Cardiac fibroblast (primary cell): ENCODE measurements at regions not wholly inside any gene's neighbourhood (a gene's known extent, or its start where the extent isn't known, plus 50 kb on each side); places are given as distances from the start of the nearest gene placed in this dataset.

Experiments used
- DNase-seq, 2 donors: peaks; one replicate each; pipeline versions ENCODE4 v3.0.0 to v3.0.0-alpha.2; 2010; ENCODE audit warnings: low read depth in 2 of 2
- H3K4me3 ChIP-seq, 2 donors: replicated peaks in 1 of 2; 1 replicate in 1 of 2; 2 replicates in 1 of 2; pipeline ENCODE4 v1.5.1; 2011; ENCODE audit warnings: low read depth in 2 of 2, low read length in 2 of 2, mild to moderate bottlenecking in 2 of 2, moderate library complexity in 1 of 2
- CTCF ChIP-seq: IDR thresholded peaks from one replicate; pipeline ENCODE4 v1.5.1; 2011; ENCODE audit warnings: low read depth, mild to moderate bottlenecking, low read length, inconsistent platforms

GRCh38 chr14:83923842-83924241 lies 1606.1 kb upstream of the FLRT2 start:
- DNase-seq: no peak
- no peak for TF ChIP-seq CTCF
- H3K4me3 ChIP-seq: no peak overlapping the region

- H3K4me3 ChIP-seq: no peak overlapping the region
- no peak for TF ChIP-seq CTCF
- no peak for DNase-seq
These were observed 1605.7 kb upstream of the FLRT2 start for GRCh38 chr14:83924259-83924658.

- H3K4me3 ChIP-seq: no peak overlapping the region
- peak in 1 of 2 donors; percentile 3 for DNase-seq
- no peak for TF ChIP-seq CTCF
These were observed 1589.7 kb upstream of the FLRT2 start for GRCh38 chr14:83940253-83940652.

GRCh38 chr14:83958359-83958758 lies 1571.6 kb upstream of the FLRT2 start:
- no peak for TF ChIP-seq CTCF
- H3K4me3 ChIP-seq: no peak overlapping the region
- DNase-seq: no peak

GRCh38 chr14:83960832-83961512 lies 1569.0 kb upstream of the FLRT2 start:
- H3K4me3 ChIP-seq: no peak overlapping the region
- no peak for TF ChIP-seq CTCF
- DNase-seq: no peak

- TF ChIP-seq CTCF: no peak
These were observed 1559.9 kb upstream of the FLRT2 start for GRCh38 chr14:83969998-83970397.

GRCh38 chr14:83972631-83973030 lies 1557.3 kb upstream of the FLRT2 start:
- no peak for TF ChIP-seq CTCF
- no peak for DNase-seq

More at GRCh38 chr14:83969998-83970397, 1559.9 kb upstream of the FLRT2 start:
- no peak overlapping the region for H3K4me3 ChIP-seq
- DNase-seq: no peak

More at GRCh38 chr14:83972631-83973030, 1557.3 kb upstream of the FLRT2 start:
- H3K4me3 ChIP-seq: no peak overlapping the region
